Mucosa of descending colon (tissue), 3 donors: ENCODE measurements at regions not wholly inside any gene's neighbourhood (a gene's known extent, or its start where the extent isn't known, plus 50 kb on each side); places are given as distances from the start of the nearest gene placed in this dataset.

ENCODE experiments used
- ATAC-seq: fragments of 200-7000 bp; cut with Tn5 transposase; one replicate; pipeline ENCODE4 v1.9.1; 2020; ENCODE audit warnings: mild to moderate bottlenecking, moderate library complexity
- DNase-seq, 3 donors: peaks; one replicate each; pipeline ENCODE4 v3.0.0-alpha.2; 2020
- H3K36me3 ChIP-seq: fragments of 200-600 bp; one replicate; pipeline ENCODE4 v1.8.0; 2021; ENCODE audit warnings: low read depth, mild to moderate bottlenecking
- H3K4me1 ChIP-seq: fragments of 200-600 bp; one replicate; pipeline ENCODE4 v1.8.0; 2021; ENCODE audit warnings: low read depth, mild to moderate bottlenecking
- H3K4me3 ChIP-seq: fragments of 200-600 bp; one replicate; pipeline ENCODE4 v1.8.0; 2021; ENCODE audit warnings: mild to moderate bottlenecking
- H3K9me3 ChIP-seq: fragments of 200-600 bp; one replicate; pipeline ENCODE4 v1.8.0; 2021; ENCODE audit warnings: mild to moderate bottlenecking
- CTCF ChIP-seq: fragments of 200-600 bp; IDR thresholded peaks from one replicate; pipeline ENCODE4 v1.8.0; 2022; ENCODE audit warnings: antibody characterized with exemption, mild to moderate bottlenecking
- intact Hi-C, 2 donors: fragments of 100-400 bp; cut with DNase I in 1 of 2; cut with micrococcal nuclease in 1 of 2; formaldehyde crosslinking; loops; one replicate each; pipeline versions ENCODE4 v1.11.0 to v1.11.1; 2022; cut with DNase I, micrococcal nuclease
- donor health status: DM: no; HTN: no; CAD: no; lungs with moderate emphysema.
- donor health status: DM: no; HTN: no; CAD: no.
- donor health status: DM: no; HTN: yes; CAD: no.

- intact Hi-C loops: no loop called here
- Histone ChIP-seq H3K4me1 (no peaks in the 10 kb centered on the region), H3K9me3 (no peaks in the 10 kb centered on the region), H3K4me3 (no peak overlapping the region), H3K36me3 (no peaks in the 10 kb centered on the region)
- DNase-seq (no peak), ATAC-seq (no peak)
- no peak for TF ChIP-seq CTCF
These were observed 1398.0 kb upstream of the NXPH2 start for GRCh38 chr2:140178234-140178633.

GRCh38 chr2:140177086-140177485 is 1396.9 kb upstream of the NXPH2 start:
- Histone ChIP-seq H3K9me3 (no peaks in the 10 kb centered on the region), H3K4me1 (no peaks in the 10 kb centered on the region), H3K4me3 (no peak overlapping the region), H3K36me3 (no peaks in the 10 kb centered on the region)
- DNase-seq: no peak
- no peak for TF ChIP-seq CTCF
- no peak for ATAC-seq
- intact Hi-C loops: no loop called here

- Histone ChIP-seq H3K4me1 (no peaks in the 10 kb centered on the region), H3K4me3 (no peak overlapping the region), H3K9me3 (no peaks in the 10 kb centered on the region), H3K36me3 (no peaks in the 10 kb centered on the region)
- ATAC-seq (no peak), DNase-seq (no peak)
- no peak for TF ChIP-seq CTCF
- intact Hi-C loops: no loop called here
These were observed 1393.6 kb upstream of the NXPH2 start for GRCh38 chr2:140173790-140174189.

DNA sequence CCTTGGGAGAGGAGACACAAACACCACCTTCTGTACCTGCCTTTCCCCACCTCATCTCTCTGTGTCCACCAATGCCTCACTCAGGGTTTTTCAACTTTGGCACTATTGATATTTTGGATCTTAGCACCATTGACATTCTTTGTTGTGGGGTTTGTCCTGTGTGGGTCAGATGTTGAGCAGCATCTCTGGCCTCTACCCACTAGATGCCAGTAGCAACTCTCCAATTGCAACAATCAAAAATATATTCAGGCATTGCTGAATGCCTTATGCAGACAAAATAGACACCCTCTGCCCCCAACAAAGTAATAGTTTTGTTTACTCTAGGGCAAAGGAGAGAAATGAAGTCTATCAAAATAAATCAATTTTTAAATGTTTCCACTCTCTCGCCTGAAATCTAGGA is 1384.3 kb upstream of the NXPH2 start:
- ATAC-seq (no peak), DNase-seq (no peak)
- intact Hi-C loops: no loop called here
- H3K4me3 ChIP-seq: no peak overlapping the region
- H3K9me3 ChIP-seq: no peaks in the 10 kb centered on the region
- no peak for TF ChIP-seq CTCF
- H3K36me3 ChIP-seq: no peaks in the 10 kb centered on the region
- no peaks in the 10 kb centered on the region for H3K4me1 ChIP-seq

DNA sequence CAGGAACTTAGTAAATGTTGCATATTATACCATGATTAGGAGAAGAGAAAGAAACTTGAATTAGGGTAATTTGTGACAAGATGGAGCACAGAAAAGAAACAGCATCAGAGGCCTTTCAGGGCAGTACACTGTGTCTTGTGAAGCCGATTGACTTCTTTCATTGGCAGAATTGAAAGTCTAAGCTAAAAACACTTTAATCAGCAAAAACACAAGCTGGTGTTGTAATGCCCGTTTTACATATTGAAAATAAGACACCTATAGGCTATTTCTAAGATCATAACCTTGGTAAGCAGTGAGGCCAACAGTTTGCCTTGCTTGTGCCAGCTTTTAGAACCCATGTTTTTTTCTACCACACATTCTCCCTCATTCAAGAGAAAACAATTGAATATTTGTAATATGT is 1378.1 kb upstream of the NXPH2 start:
- ATAC-seq: no peak

More for the DNA sequence above, 1378.1 kb upstream of the NXPH2 start:
- Histone ChIP-seq H3K4me3 (no peak overlapping the region), H3K4me1 (no peaks in the 10 kb centered on the region), H3K36me3 (no peaks in the 10 kb centered on the region), H3K9me3 (no peaks in the 10 kb centered on the region)
- DNase-seq: no peak
- TF ChIP-seq CTCF: no peak
- intact Hi-C loops: no loop called here
